Right lobe of liver (tissue), 6 donors: ENCODE measurements at regions not wholly inside any gene's neighbourhood (a gene's known extent, or its start where the extent isn't known, plus 50 kb on each side); places are given as distances from the start of the nearest gene placed in this dataset.

Experiments used
- ATAC-seq, 4 donors: fragments of 200-7000 bp; cut with Tn5 transposase; one replicate each; pipeline ENCODE4 v1.9.1; 2020; ENCODE audit warnings: mild to moderate bottlenecking in 4 of 4, moderate library complexity in 4 of 4
- DNase-seq, 3 donors: peaks; one replicate each; pipeline ENCODE4 v3.0.0-alpha.2; 2020
- H3K27ac ChIP-seq, 3 donors: fragments of 200-600 bp; one replicate each; pipeline ENCODE4 v1.8.0; 2022
- H3K27me3 ChIP-seq, 2 donors: fragments of 200-600 bp; one replicate each; pipeline ENCODE4 v1.8.0; 2022
- H3K36me3 ChIP-seq, 4 donors: fragments of 200-600 bp; sonication (generic) in 1 of 4; one replicate each; pipeline versions ENCODE4 v1.5.1 to v1.8.0; 2017 to 2022; ENCODE audit warnings: control low read depth in 1 of 4
- H3K4me1 ChIP-seq, 4 donors: fragments of 200-600 bp; sonication (generic) in 1 of 4; one replicate each; pipeline versions ENCODE4 v1.5.1 to v1.8.0; 2017 to 2022; ENCODE audit warnings: control low read depth in 1 of 4
- H3K4me3 ChIP-seq, 3 donors: fragments of 200-600 bp; one replicate each; pipeline ENCODE4 v1.8.0; 2022
- H3K9me3 ChIP-seq, 4 donors: fragments of 200-600 bp; sonication (generic) in 1 of 4; one replicate each; pipeline versions ENCODE4 v1.5.1 to v1.8.0; 2017 to 2022; ENCODE audit warnings: control low read depth in 1 of 4
- CTCF ChIP-seq, 4 donors: fragments of 200-600 bp in 3 of 4; fragments of 450-650 bp in 1 of 4; IDR thresholded peaks; one replicate each; pipeline versions ENCODE4 v1.5.1 to v1.8.0; 2016 to 2022; ENCODE audit warnings: antibody characterized with exemption in 4 of 4, mild to moderate bottlenecking in 2 of 4
- POLR2A ChIP-seq: fragments of 450-650 bp; IDR thresholded peaks from one replicate; pipeline ENCODE4 v1.6.1; 2017; ENCODE audit warnings: antibody characterized with exemption, mild to moderate bottlenecking
- WGBS: methylation state at CpG from one replicate; pipeline ENCODE4 v1.1.6; 2018; ENCODE audit warnings: low coverage, low lambda C conversion rate; ENCODE audit not compliant: insufficient coverage; ENCODE audit errors: missing lambda C conversion rate; 5-methylcytosine and 5-hydroxymethylcytosine counted together
- intact Hi-C, 2 donors: fragments of 100-400 bp; cut with DNase I; formaldehyde crosslinking; loops; one replicate each; pipeline versions ENCODE4 v1.11.2 to v1.14.1; 2022
- donor health status: DM: no; HTN: yes; CAD: no.
- donor health status: DM: no; HTN: no; CAD: no.
- donor health status: DM: no; HTN: no; CAD: no.
- donor health status: DM: no; HTN: yes; CAD: no.
- donor health status: DM: no; HTN: yes; CAD: no.

GRCh38 chr20:39660226-39660625 lies 698.1 kb downstream of the DHX35 start:
- Histone ChIP-seq H3K4me3 (no peak overlapping the region), H3K9me3 (no peaks in the 10 kb centered on the region), H3K36me3 (no peaks in the 10 kb centered on the region), H3K27ac (no peak overlapping the region), H3K27me3 (no peaks in the 10 kb centered on the region), H3K4me1 (no peaks in the 10 kb centered on the region)
- TF ChIP-seq CTCF (IDR thresholded peaks at IDR 0.05) (no peak), POLR2A (no peak)
- WGBS: 100% methylated on average over 1 of the region's 1 CpG
- ATAC-seq: no peak
- intact Hi-C loops: no loop called here
- no peak for DNase-seq

DNA sequence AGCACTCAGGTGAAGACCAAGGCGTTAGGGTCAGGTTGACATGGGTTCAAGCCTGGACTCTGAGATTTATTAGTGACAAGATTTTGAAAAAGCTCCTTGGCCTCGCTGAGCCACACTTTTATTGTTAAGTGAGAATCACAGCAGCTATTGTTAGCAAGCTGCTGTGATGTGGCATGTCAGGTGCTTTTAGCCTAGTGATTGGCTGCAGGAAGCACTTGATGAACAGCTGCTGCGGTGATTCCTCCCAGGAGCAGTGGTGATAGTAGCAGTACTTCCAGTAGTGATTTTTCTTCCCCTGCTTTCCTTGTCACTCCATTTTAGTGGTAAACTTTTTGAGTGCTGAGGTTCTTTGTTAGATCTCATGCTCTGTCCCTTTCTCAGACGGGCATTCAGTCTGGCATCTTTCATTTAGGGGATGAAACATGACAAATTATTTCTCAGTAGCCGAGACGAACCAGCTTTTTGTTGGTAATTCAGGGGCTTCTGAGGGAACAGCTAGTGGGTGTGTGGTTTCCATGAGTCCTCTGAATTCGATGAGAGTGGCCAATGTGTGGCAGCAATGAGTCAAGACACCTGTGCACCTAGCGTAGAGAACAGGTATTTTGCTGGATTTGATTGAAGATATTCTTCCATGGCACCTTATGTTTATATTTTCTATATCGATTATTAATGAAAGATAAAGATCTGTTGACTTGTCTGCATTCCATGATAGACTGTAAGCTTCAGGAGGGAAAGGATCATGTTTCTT lies 696.7 kb downstream of the DHX35 start:
- Histone ChIP-seq H3K9me3 (no peaks in the 10 kb centered on the region), H3K27ac (no peak overlapping the region), H3K4me3 (no peak overlapping the region), H3K4me1 (no peaks in the 10 kb centered on the region), H3K36me3 (no peaks in the 10 kb centered on the region), H3K27me3 (no peaks in the 10 kb centered on the region)
- TF ChIP-seq CTCF (IDR thresholded peaks at IDR 0.05): no peak
- no peak for TF ChIP-seq POLR2A
- intact Hi-C loops: no loop called here
- ATAC-seq (no peak), DNase-seq (no peak)
- 36% methylated on average over 8 of the region's 9 CpGs for WGBS

GRCh38 chr20:39654171-39654570 lies 692.0 kb downstream of the DHX35 start:
- intact Hi-C loops: no loop called here
- no peak overlapping the region for H3K4me3 ChIP-seq
- TF ChIP-seq POLR2A: no peak
- no peak for TF ChIP-seq CTCF (IDR thresholded peaks at IDR 0.05)
- no peaks in the 10 kb centered on the region for H3K4me1 ChIP-seq
- no peak overlapping the region for H3K27ac ChIP-seq
- no peaks in the 10 kb centered on the region for H3K9me3 ChIP-seq
- no peaks in the 10 kb centered on the region for H3K36me3 ChIP-seq
- no peaks in the 10 kb centered on the region for H3K27me3 ChIP-seq
- ATAC-seq: no peak
- DNase-seq: no peak
- 75% methylated on average over 4 of the region's 4 CpGs for WGBS

DNA sequence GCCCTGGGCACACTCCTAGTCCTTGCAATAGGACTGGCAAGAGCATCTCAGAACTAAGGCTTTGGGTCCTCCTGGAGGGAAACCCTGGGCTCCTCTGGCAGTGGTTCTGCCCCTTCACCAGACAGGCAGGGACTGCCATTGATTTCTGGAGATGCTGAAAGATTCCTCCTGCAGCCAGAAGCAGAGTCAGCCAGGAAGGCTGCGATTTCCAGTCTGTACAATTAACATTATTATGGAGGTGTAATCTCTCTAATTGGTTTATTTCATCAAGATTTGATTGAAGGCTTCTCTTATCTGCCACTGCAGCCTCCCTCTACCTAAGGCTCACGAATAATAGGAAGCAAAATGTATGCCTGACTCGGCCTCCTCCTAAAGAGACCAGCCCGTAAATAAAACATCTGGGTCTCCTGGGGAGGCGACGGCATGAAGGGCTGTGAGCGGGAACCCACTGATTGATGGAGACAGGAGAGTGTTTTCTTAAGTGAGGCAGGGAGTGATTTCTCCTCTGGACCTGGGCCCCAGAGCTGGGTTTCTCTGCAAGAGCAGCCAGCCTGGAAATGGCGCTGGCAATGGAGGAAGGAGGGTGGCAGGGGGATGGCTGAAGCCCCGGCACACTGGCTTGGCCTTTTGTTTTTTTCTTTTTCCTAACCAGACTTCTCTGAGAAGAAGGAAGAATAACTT lies 689.6 kb downstream of the DHX35 start:
- no peaks in the 10 kb centered on the region for H3K27me3 ChIP-seq
- H3K27ac ChIP-seq: no peak overlapping the region
- intact Hi-C loops: no loop called here
- WGBS: 47% methylated on average over 8 of the region's 9 CpGs
- H3K4me3 ChIP-seq: no peak overlapping the region
- ATAC-seq: no peak
- no peak for DNase-seq
- no peaks in the 10 kb centered on the region for H3K9me3 ChIP-seq
- H3K4me1 ChIP-seq: no peaks in the 10 kb centered on the region
- TF ChIP-seq CTCF (IDR thresholded peaks at IDR 0.05) (no peak), POLR2A (no peak)
- no peaks in the 10 kb centered on the region for H3K36me3 ChIP-seq
